Common myeloid progenitor, CD34-positive (primary cell): ENCODE measurements at regions not wholly inside any gene's neighbourhood (a gene's known extent, or its start where the extent isn't known, plus 50 kb on each side); places are given as distances from the start of the nearest gene placed in this dataset.

Experiments
- CTCF ChIA-PET: fragments of 350-600 bp; sonication (Branson Sonifier 250); formaldehyde crosslinking; loops from one replicate; lab custom pipeline; 2021; ENCODE audit warnings: antibody characterized with exemption; lab: Charles Lee
- POLR2A ChIA-PET: fragments of 350-600 bp; sonication (Branson Sonifier 250); formaldehyde crosslinking; loops from one replicate; lab custom pipeline; 2021; ENCODE audit warnings: antibody characterized with exemption; lab: Charles Lee
- DNase-seq, 3 donors: peaks; one replicate each; pipeline versions ENCODE4 v3.0.0 to v3.0.0-alpha.2; 2013
- H3K27ac ChIP-seq, 2 experiments: 1 replicate in 1 of 2; 2 replicates in 1 of 2; pipeline ENCODE4 v1.7.0; 2013; ENCODE audit warnings: inconsistent platforms in 2 of 2, low read length in 2 of 2, mild to moderate bottlenecking in 2 of 2, low read depth in 1 of 2, moderate library complexity in 1 of 2; ENCODE audit not compliant: severe bottlenecking in 2 of 2, insufficient read depth in 1 of 2, poor library complexity in 1 of 2
- H3K27me3 ChIP-seq, 5 experiments: replicated peaks in 2 of 5; 1 replicate in 3 of 5; 2 replicates in 2 of 5; pipeline versions ENCODE4 v1.6.1 to v1.7.0; 2013; ENCODE audit warnings: low read length in 4 of 5, mild to moderate bottlenecking in 2 of 5, moderate library complexity in 2 of 5, inconsistent platforms in 1 of 5; ENCODE audit not compliant: insufficient read depth in 5 of 5, control insufficient read depth in 4 of 5
- H3K36me3 ChIP-seq, 4 experiments: 1 replicate in 2 of 4; 2 replicates in 2 of 4; pipeline versions ENCODE4 v1.6.1 to v1.7.0; 2013; ENCODE audit warnings: low read length in 3 of 4, control low read depth in 1 of 4, mild to moderate bottlenecking in 1 of 4; ENCODE audit not compliant: control insufficient read depth in 4 of 4, insufficient read depth in 4 of 4
- H3K4me1 ChIP-seq, 4 experiments: 1 replicate in 3 of 4; 2 replicates in 1 of 4; pipeline versions ENCODE4 v1.6.1 to v1.7.1; 2013; ENCODE audit warnings: low read length in 3 of 4, mild to moderate bottlenecking in 3 of 4, control low read depth in 1 of 4, inconsistent platforms in 1 of 4, moderate library complexity in 1 of 4; ENCODE audit not compliant: control insufficient read depth in 4 of 4, insufficient read depth in 4 of 4; ENCODE audit errors: control extremely low read depth in 1 of 4
- H3K4me3 ChIP-seq, 7 experiments: 1 replicate in 4 of 7; 2 replicates in 3 of 7; pipeline versions ENCODE4 v1.5.1 to v1.7.0; 2013; ENCODE audit warnings: mild to moderate bottlenecking in 7 of 7, low read length in 6 of 7, moderate library complexity in 6 of 7, inconsistent platforms in 2 of 7, low read depth in 2 of 7, control low read depth in 1 of 7; ENCODE audit not compliant: insufficient read depth in 4 of 7, control insufficient read depth in 1 of 7; ENCODE audit errors: extremely low read depth in 1 of 7
- H3K9me3 ChIP-seq, 5 experiments: 1 replicate in 4 of 5; 2 replicates in 1 of 5; pipeline versions ENCODE4 v1.6.1 to v1.7.1; 2013; ENCODE audit warnings: low read length in 4 of 5, mild to moderate bottlenecking in 2 of 5, inconsistent platforms in 1 of 5, low read depth in 1 of 5, moderate library complexity in 1 of 5; ENCODE audit not compliant: control insufficient read depth in 4 of 5, insufficient read depth in 2 of 5; ENCODE audit errors: control extremely low read depth in 1 of 5
- WGBS: methylation state at CpG from one replicate; pipeline ENCODE4 v1.1.5; 2013; ENCODE audit not compliant: insufficient coverage; 5-methylcytosine and 5-hydroxymethylcytosine counted together

DNA sequence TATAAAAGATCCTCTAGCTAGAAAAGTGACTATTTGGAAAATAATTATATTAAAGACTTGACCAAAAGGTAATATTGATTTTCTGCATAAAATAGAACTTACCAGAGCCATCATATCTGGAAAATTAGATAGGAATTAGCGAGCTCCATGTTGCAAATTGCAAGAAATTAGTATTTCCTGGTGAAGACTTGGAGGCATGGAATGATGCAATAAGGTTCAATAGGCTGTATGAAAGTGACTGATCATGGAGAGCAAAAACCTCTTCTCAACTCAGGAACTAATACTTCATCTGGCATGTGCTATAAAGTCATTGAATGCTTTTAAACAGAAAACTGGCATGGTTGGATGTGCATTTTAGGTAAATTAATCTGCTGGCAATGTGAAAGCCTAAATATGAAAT lies 66.3 kb upstream of the UFM1 start:
- no peak for DNase-seq
- POLR2A ChIA-PET, result no interaction called here

DNA sequence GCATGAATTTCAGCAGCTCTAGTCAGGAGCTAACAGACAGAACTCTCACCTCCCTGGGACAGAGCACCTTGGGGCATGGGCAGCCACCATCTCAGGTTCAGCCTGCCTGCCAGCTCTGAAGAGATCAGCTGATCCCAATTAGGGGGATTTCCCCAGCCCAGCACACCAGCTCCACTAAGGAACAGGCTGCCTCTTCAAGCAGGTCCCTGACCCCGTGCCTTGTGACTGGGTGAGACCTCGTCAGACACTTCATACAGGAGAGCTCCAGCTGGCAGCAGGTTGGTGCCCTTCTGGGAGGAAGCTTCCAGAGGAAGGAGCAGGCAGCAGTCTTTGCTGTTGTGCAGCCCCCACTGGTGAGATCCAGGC lies 84.5 kb upstream of the UFM1 start:
- WGBS, result 100% methylated on average over 2 of the region's 2 CpGs
- CTCF ChIA-PET, result no interaction called here

More for the DNA sequence above, 66.3 kb upstream of the UFM1 start:
- H3K4me1 ChIP-seq, result no peaks in the 10 kb centered on the region
- no peak overlapping the region for H3K4me3 ChIP-seq
- peaks cover 0 to 4% (median 0%) of the 10 kb centered on the region in 5 experiments for H3K9me3 ChIP-seq
- WGBS, result no CpG with 5 or more reads among the region's 1 CpG
- H3K27ac ChIP-seq, result no peak overlapping the region
- no peaks in the 10 kb centered on the region for H3K36me3 ChIP-seq
- H3K27me3 ChIP-seq, result no peaks in the 10 kb centered on the region
- CTCF ChIA-PET, result interaction anchor here (1.4 kb wide), 1 partner anchor 17 kb away, joined by 3 read pairs; no protein-coding TSS in a partner anchor

DNA sequence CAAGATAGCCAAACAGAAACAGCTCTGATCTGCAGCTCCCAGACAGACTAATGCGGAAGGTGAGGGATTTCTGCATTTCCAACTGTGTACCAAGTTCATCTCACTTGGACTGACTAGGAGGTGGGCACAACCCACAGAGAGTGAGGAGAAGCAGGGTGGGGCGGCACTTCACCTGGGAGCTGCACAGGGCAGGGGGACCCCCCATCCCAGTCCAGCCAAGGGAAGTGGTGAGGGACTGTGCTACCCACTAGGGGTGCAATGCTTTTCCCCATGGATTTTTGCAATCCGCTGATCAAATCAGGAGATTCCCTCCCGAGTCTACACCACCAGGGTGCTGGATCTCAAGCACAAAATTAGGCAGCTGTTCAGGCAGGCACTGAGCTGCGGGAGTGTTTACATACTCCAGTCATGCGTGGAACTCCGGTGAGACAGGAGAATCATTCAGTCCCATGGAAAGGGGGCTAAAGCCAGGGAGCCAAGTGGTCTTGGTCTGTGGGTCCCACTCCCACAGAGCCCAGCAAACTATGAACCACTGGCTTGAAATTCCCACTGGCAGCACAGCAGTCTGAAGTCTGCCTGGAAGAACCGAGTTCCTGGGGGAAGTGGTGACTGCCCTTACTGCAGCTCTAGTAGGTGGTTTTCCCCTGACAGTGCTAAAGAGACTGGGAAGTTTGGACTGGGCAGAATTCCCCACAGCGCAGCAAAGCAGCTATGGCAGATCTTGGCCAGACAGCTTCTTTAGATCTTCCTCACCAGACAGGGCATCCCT lies 85.1 kb upstream of the UFM1 start:
- WGBS, result 96% methylated on average over 8 of the region's 9 CpGs
- Histone ChIP-seq H3K9me3 (peaks cover 0 to 2% (median 0%) of the 10 kb centered on the region in 5 experiments), H3K27ac (no peak overlapping the region), H3K4me3 (no peak overlapping the region), H3K36me3 (no peaks in the 10 kb centered on the region), H3K4me1 (no peaks in the 10 kb centered on the region), H3K27me3 (no peaks in the 10 kb centered on the region)
- DNase-seq, result no peak
- ChIA-PET POLR2A (no interaction called here), CTCF (no interaction called here)

More for the DNA sequence above, 84.5 kb upstream of the UFM1 start:
- Histone ChIP-seq H3K27me3 (no peaks in the 10 kb centered on the region), H3K27ac (no peak overlapping the region), H3K9me3 (peaks cover 0 to 2% (median 0%) of the 10 kb centered on the region in 5 experiments), H3K4me3 (no peak overlapping the region), H3K36me3 (no peaks in the 10 kb centered on the region), H3K4me1 (no peaks in the 10 kb centered on the region)
- DNase-seq, result no peak
- POLR2A ChIA-PET, result no interaction called here

DNA sequence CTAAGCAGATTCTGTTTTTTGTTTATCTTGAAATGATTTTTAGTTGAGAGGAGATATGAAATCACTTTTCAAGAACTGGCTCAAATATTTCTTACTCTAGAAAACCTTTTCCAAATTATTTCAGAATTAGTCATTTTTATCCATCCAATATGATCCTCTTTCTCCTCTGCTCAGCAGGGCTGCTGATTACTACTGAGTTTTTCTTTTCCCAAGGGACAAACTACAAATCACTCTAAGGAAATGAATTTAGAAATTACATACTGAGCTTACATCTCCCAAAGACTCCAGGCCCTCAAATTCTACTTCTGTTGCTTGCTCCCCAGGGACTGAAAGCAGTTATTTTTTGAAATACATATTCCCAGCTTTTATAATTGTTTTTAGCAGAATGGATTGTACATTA lies 87.4 kb upstream of the UFM1 start:
- Histone ChIP-seq H3K36me3 (no peaks in the 10 kb centered on the region), H3K9me3 (peaks cover 0 to 2% (median 0%) of the 10 kb centered on the region in 5 experiments), H3K27ac (no peak overlapping the region), H3K4me1 (no peaks in the 10 kb centered on the region), H3K4me3 (no peak overlapping the region), H3K27me3 (no peaks in the 10 kb centered on the region)
- DNase-seq, result no peak
- ChIA-PET POLR2A (no interaction called here), CTCF (no interaction called here)

DNA sequence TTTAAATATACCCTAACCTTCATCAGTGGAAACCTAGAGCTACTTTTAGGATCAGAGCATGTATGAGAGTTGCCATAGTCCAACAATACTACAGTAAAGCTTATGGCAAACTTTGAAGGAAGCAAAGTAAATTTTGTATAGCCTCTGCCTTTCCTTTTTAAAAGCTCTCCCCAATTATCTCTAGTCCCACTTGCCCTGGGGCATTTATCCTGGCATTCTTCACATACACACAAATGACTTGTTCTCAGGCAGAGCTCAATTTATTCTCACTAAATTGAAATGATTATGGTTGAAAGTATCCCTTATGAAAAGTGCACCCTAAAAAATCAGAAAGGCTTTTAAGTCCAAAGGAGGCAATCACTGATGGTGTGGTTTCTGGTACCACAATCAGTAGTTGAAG lies 94.1 kb upstream of the UFM1 start:
- POLR2A ChIA-PET, result no interaction called here

DNA sequence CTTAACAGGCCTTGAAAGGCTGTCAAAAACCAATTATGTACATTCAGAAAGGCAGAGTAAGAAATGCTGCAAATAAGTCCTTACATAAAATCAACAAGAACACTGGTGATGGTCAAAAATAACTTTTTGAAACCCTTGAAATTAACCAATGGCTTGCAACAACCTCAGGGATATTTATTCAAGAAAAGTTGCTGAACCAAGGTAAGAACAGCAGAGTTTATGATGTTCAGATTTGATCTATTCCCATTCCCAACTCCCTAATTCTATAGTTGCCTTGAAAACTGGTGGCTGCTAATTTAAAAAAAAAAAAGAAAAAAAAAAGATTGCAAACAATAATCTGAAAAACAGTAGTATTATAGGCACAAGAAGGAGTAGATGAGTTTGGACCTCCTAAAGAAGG lies 109.8 kb upstream of the UFM1 start:
- Histone ChIP-seq H3K4me3 (no peak overlapping the region), H3K9me3 (no peaks in the 10 kb centered on the region), H3K27ac (no peak overlapping the region), H3K36me3 (no peaks in the 10 kb centered on the region), H3K27me3 (no peaks in the 10 kb centered on the region), H3K4me1 (no peaks in the 10 kb centered on the region)
- ChIA-PET POLR2A (no interaction called here), CTCF (no interaction called here)
- DNase-seq, result no peak

More for the DNA sequence above, 94.1 kb upstream of the UFM1 start:
- no peak overlapping the region for H3K4me3 ChIP-seq
- CTCF ChIA-PET, result no interaction called here
- H3K27me3 ChIP-seq, result no peaks in the 10 kb centered on the region
- H3K4me1 ChIP-seq, result no peaks in the 10 kb centered on the region
- peaks cover 0 to under 1% (median 0%) of the 10 kb centered on the region in 5 experiments for H3K9me3 ChIP-seq
- no peak overlapping the region for H3K27ac ChIP-seq
- no peaks in the 10 kb centered on the region for H3K36me3 ChIP-seq
- no peak for DNase-seq

DNA sequence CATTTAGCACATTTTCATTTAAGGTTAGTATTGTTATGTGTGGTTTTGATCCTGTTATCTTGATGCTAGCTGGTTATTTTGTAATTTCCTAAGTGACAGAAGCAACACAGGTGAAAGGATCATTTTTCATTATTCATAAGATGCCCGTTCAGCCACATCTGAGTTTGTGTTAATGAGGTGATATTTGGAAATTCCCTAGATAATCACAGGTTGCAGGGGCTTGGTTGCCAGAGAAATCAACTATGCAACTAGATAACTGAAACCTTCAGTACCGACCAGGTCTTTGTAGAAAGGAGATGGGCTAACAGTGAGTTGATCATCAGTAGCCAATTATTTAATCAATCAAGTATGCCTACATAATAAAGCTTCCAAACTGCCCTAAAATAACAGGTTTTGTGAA lies 121.3 kb upstream of the UFM1 start:
- H3K36me3 ChIP-seq, result no peaks in the 10 kb centered on the region
- H3K9me3 ChIP-seq, result peaks cover 0 to 7% (median 0%) of the 10 kb centered on the region in 5 experiments
- no peak for DNase-seq
- no peaks in the 10 kb centered on the region for H3K27me3 ChIP-seq
- H3K27ac ChIP-seq, result no peak overlapping the region
- WGBS, result 100% methylated on average over 1 of the region's 2 CpGs
- ChIA-PET POLR2A (interaction anchor here (0.6 kb wide), 1 partner anchor 144 kb away, joined by 4 read pairs; no protein-coding TSS in a partner anchor), CTCF (no interaction called here)
- H3K4me3 ChIP-seq, result no peak overlapping the region
- H3K4me1 ChIP-seq, result no peaks in the 10 kb centered on the region
